Skin epidermis (tissue), 12 donors: ENCODE measurements at regions not wholly inside any gene's neighbourhood (a gene's known extent, or its start where the extent isn't known, plus 50 kb on each side); places are given as distances from the start of the nearest gene placed in this dataset.

Source experiments
- H3K27ac ChIP-seq, 21 experiments: fragments of 200-600 bp; sonication (generic) in 11 of 21; one replicate each; pipeline ENCODE4 v1.5.0; 2020; ENCODE audit warnings: mild to moderate bottlenecking in 3 of 21, inconsistent platforms in 2 of 21, moderate library complexity in 2 of 21
- H3K4me3 ChIP-seq, 7 experiments: fragments of 200-600 bp; sonication (generic) in 2 of 7; one replicate each; pipeline ENCODE4 v1.5.0; 2020; ENCODE audit warnings: inconsistent platforms in 2 of 7, mild to moderate bottlenecking in 2 of 7, moderate library complexity in 1 of 7

GRCh38 chr15:60191016-60191415 lies 186.9 kb downstream of the FOXB1 start:
- H3K4me3 ChIP-seq = no peak overlapping the region
- no peak overlapping the region for H3K27ac ChIP-seq

- no peak overlapping the region for H3K4me3 ChIP-seq
- no peak overlapping the region for H3K27ac ChIP-seq
Measured at GRCh38 chr15:60191821-60192220, 187.7 kb downstream of the FOXB1 start.

GRCh38 chr15:60195611-60196010 lies 191.5 kb downstream of the FOXB1 start:
- H3K4me3 ChIP-seq = no peak overlapping the region

GRCh38 chr15:60204131-60204885 lies 193.5 kb downstream of the ANXA2 start:
- H3K27ac ChIP-seq = no peak overlapping the region
- no peak overlapping the region for H3K4me3 ChIP-seq

More at GRCh38 chr15:60195611-60196010, 191.5 kb downstream of the FOXB1 start:
- H3K27ac ChIP-seq = no peak overlapping the region

GRCh38 chr15:60208709-60209108 lies 189.1 kb downstream of the ANXA2 start:
- H3K27ac ChIP-seq = no peak overlapping the region
- H3K4me3 ChIP-seq = no peak overlapping the region

GRCh38 chr15:60212536-60212935 lies 185.2 kb downstream of the ANXA2 start:
- Histone ChIP-seq H3K4me3 (no peak overlapping the region), H3K27ac (no peak overlapping the region)

- Histone ChIP-seq H3K4me3 (no peak overlapping the region), H3K27ac (no peak overlapping the region)
Measured at GRCh38 chr15:60213377-60214000, 184.3 kb downstream of the ANXA2 start.

- H3K4me3 ChIP-seq = no peak overlapping the region
- H3K27ac ChIP-seq = no peak overlapping the region
Measured at GRCh38 chr15:60214201-60214600, 183.6 kb downstream of the ANXA2 start.

GRCh38 chr15:60215225-60215963 lies 182.4 kb downstream of the ANXA2 start:
- H3K27ac ChIP-seq = no peak overlapping the region

GRCh38 chr15:60217161-60217560 lies 180.6 kb downstream of the ANXA2 start:
- no peak overlapping the region for H3K27ac ChIP-seq
- H3K4me3 ChIP-seq = no peak overlapping the region

More at GRCh38 chr15:60215225-60215963, 182.4 kb downstream of the ANXA2 start:
- no peak overlapping the region for H3K4me3 ChIP-seq

- Histone ChIP-seq H3K4me3 (no peak overlapping the region), H3K27ac (no peak overlapping the region)
Measured at GRCh38 chr15:60218256-60218655, 179.5 kb downstream of the ANXA2 start.

GRCh38 chr15:60219866-60220265 lies 177.9 kb downstream of the ANXA2 start:
- Histone ChIP-seq H3K4me3 (no peak overlapping the region), H3K27ac (no peak overlapping the region)

GRCh38 chr15:60221356-60221755 lies 176.4 kb downstream of the ANXA2 start:
- Histone ChIP-seq H3K27ac (no peak overlapping the region), H3K4me3 (no peak overlapping the region)

- H3K4me3 ChIP-seq = no peak overlapping the region
- H3K27ac ChIP-seq = no peak overlapping the region
Measured at GRCh38 chr15:60222404-60222803, 175.4 kb downstream of the ANXA2 start.

GRCh38 chr15:60223176-60223575 lies 174.6 kb downstream of the ANXA2 start:
- Histone ChIP-seq H3K27ac (no peak overlapping the region), H3K4me3 (no peak overlapping the region)

- H3K27ac ChIP-seq = no peak overlapping the region
- H3K4me3 ChIP-seq = no peak overlapping the region
Measured at GRCh38 chr15:60226924-60227323, 170.9 kb downstream of the ANXA2 start.

- no peak overlapping the region for H3K27ac ChIP-seq
- H3K4me3 ChIP-seq = no peak overlapping the region
Measured at GRCh38 chr15:60228101-60228500, 169.7 kb downstream of the ANXA2 start.

GRCh38 chr15:60228619-60229018 lies 169.2 kb downstream of the ANXA2 start:
- H3K27ac ChIP-seq = no peak overlapping the region
- no peak overlapping the region for H3K4me3 ChIP-seq

GRCh38 chr15:60235951-60236710 lies 161.7 kb downstream of the ANXA2 start:
- Histone ChIP-seq H3K4me3 (no peak overlapping the region), H3K27ac (no peak overlapping the region)

- Histone ChIP-seq H3K4me3 (no peak overlapping the region), H3K27ac (no peak overlapping the region)
Measured at GRCh38 chr15:60237446-60237845, 160.3 kb downstream of the ANXA2 start.
